GM19395 (cell line): ENCODE measurements at regions not wholly inside any gene's neighbourhood (a gene's known extent, or its start where the extent isn't known, plus 50 kb on each side); places are given as distances from the start of the nearest gene placed in this dataset.

Experiments used
- ATAC-seq: cut with Tn5 transposase; IDR thresholded peaks from one replicate; pipeline ENCODE4 v1.9.1; 2021; ENCODE audit warnings: mild to moderate bottlenecking, moderate library complexity; ENCODE audit not compliant: unreplicated experiment

- ATAC-seq, result no peak
These were observed 87.0 kb upstream of the TRPC3 start for GRCh38 chr4:122038896-122039295.

GRCh38 chr4:122034619-122035018 is 82.8 kb upstream of the TRPC3 start:
- ATAC-seq, result no peak

GRCh38 chr4:122027203-122027602 is 75.3 kb upstream of the TRPC3 start:
- ATAC-seq, result no peak

GRCh38 chr4:122017296-122017695 is 65.4 kb upstream of the TRPC3 start:
- no peak for ATAC-seq

- ATAC-seq, result no peak
These were observed 63.3 kb upstream of the TRPC3 start for GRCh38 chr4:122015203-122015602.

- ATAC-seq, result no peak
These were observed 60.9 kb upstream of the TRPC3 start for GRCh38 chr4:122012735-122013134.

GRCh38 chr4:122010610-122011009 is 58.8 kb upstream of the TRPC3 start:
- ATAC-seq, result no peak

- ATAC-seq, result no peak
These were observed 57.7 kb upstream of the TRPC3 start for GRCh38 chr4:122009524-122009923.

GRCh38 chr4:122007016-122007415 is 55.2 kb upstream of the TRPC3 start:
- ATAC-seq, result no peak

GRCh38 chr4:122005064-122005755 is 53.4 kb upstream of the TRPC3 start:
- ATAC-seq, result no peak

- peak; percentile 87 for ATAC-seq
These were observed 51.5 kb upstream of the TRPC3 start for GRCh38 chr4:122003335-122003734.
